PC-3 (cell line): ENCODE measurements at regions not wholly inside any gene's neighbourhood (a gene's known extent, or its start where the extent isn't known, plus 50 kb on each side); places are given as distances from the start of the nearest gene placed in this dataset.

Experiments used
- CTCF ChIP-seq: fragments of 300-600 bp; sonication (generic); conservative IDR thresholded peaks from 2 replicates; pipeline ENCODE4 v1.5.1; 2017; ENCODE audit warnings: antibody characterized with exemption, low read depth, mild to moderate bottlenecking, low read length
- EZH2 ChIP-seq: fragments of 300-600 bp; sonication (generic); IDR thresholded peaks from one replicate; pipeline ENCODE4 v1.6.1; 2017; ENCODE audit warnings: antibody characterized with exemption, mild to moderate bottlenecking, low read length; ENCODE audit not compliant: unreplicated experiment
- EZH2phosphoT487 ChIP-seq: fragments of 300-600 bp; sonication (generic); IDR thresholded peaks from 2 replicates; pipeline ENCODE4 v1.6.1; 2018; ENCODE audit warnings: mild to moderate bottlenecking, antibody characterized with exemption, low read length, borderline replicate concordance

GRCh38 chr4:74559853-74560252, 114.9 kb downstream of the AREG start:
- no peak for TF ChIP-seq CTCF
- no peak for TF ChIP-seq EZH2
- TF ChIP-seq EZH2phosphoT487 = no peak
